ENCODE measurements at regions not wholly inside any gene's neighbourhood (a gene's known extent, or its start where the extent isn't known, plus 50 kb on each side); places are given as distances from the start of the nearest gene placed in this dataset.
"Not testable (repeated sequence)": the region's sequence is repeated elsewhere in the genome, so short reads cannot be mapped to it uniquely, and the experiment has no call there.

- Histone ChIP-seq H3K9me3 (ENCODE audit: control insufficient read depth in 1 of 2, insufficient read depth in 1 of 2, low read depth in 1 of 2, low read length in 2 of 2) (no peaks in the 10 kb centered on the region), H3K27me3 (ENCODE audit: insufficient read depth, low read length) (no peaks in the 10 kb centered on the region), H3K27ac (ENCODE audit: low read depth, low read length) (no peak overlapping the region), H3K4me2 (ENCODE audit: low read length) (no peak overlapping the region), H3K4me3 (replicated peaks in 1 of 2; ENCODE audit: low read depth in 1 of 2, low read length in 2 of 2) (no peak overlapping the region), H3K9ac (ENCODE audit: low read length) (no peak overlapping the region), H2AFZ (ENCODE audit: low read depth, low read length, poor library complexity, severe bottlenecking) (no peak overlapping the region), H4K20me1 (ENCODE audit: insufficient read depth) (no peaks in the 10 kb centered on the region), H3K36me3 (ENCODE audit: control insufficient read depth in 1 of 2, insufficient read depth in 2 of 2, low read length in 2 of 2) (no peaks in the 10 kb centered on the region), H3K4me1 (ENCODE audit: control insufficient read depth in 1 of 2, insufficient read depth in 2 of 2, low read length in 2 of 2) (no peaks in the 10 kb centered on the region), H3K9me2 (ENCODE audit: insufficient read depth) (no peaks in the 10 kb centered on the region), H3K79me2 (ENCODE audit: insufficient read depth, low read length) (no peaks in the 10 kb centered on the region)
- intact Hi-C loops (cut with micrococcal nuclease), result no loop called here
- ChIA-PET CTCF (no interaction called here), RAD21 (ENCODE audit: low non-redundant PET in 1 of 2, low total read pairs in 2 of 2, uncharacterized antibody in 2 of 2, unreplicated experiment in 2 of 2) (no interaction called here), POLR2A (no interaction called here)
- DNase-seq (ENCODE audit: low read depth, low spot score) (no peak), ATAC-seq (no peak)
- no TSS peak for BruUV-seq (replicated peaks)
- no peak for TF ChIP-seq SRF (IDR thresholded peaks at IDR 0.05; ENCODE audit: low read depth)
- no peak for TF ChIP-seq MAX (IDR thresholded peaks at IDR 0.05)
- TF ChIP-seq JUND (IDR thresholded peaks at IDR 0.05), result no peak
- no peak for TF ChIP-seq ELF1 (IDR thresholded peaks at IDR 0.05; ENCODE audit: borderline replicate concordance, low read depth)
- no peak for TF ChIP-seq EGR1 (IDR thresholded peaks at IDR 0.05; ENCODE audit: low read depth)
- no peak for TF ChIP-seq FOSL1 (IDR thresholded peaks at IDR 0.05; ENCODE audit: low read depth)
- no peak for TF ChIP-seq SIN3A (IDR thresholded peaks at IDR 0.05; ENCODE audit: low read depth)
- TF ChIP-seq RAD21 (IDR thresholded peaks at IDR 0.05; ENCODE audit: low read depth), result no peak
- TF ChIP-seq ATF3 (IDR thresholded peaks at IDR 0.05), result no peak
- TF ChIP-seq ZNF274 (IDR thresholded peaks at IDR 0.05; ENCODE audit: low read depth, low read length), result no peak
Measured at GRCh38 chr11:100602716-100603115, 84.4 kb upstream of the ARHGAP42 start.

DNA sequence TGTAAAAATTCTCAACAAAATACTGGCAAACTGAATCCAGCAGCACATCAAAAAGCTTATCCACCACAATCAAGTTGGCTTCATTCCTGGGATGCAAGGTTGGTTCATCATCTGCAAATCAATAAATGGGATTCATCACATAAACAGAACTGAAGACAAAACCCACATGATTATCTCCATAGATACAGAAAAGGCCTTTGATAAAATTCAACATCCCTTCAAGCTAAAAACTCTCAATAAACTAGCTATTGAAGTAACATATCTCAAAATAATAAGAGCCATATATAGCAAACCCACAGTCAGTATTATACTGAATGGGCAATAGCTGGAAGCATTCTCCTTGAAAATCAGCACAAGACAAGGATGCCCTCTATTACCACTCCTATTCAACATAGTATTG is 79.3 kb upstream of the ARHGAP42 start:
- H3K36me3 ChIP-seq (ENCODE audit: control insufficient read depth in 1 of 2, insufficient read depth in 2 of 2, low read length in 2 of 2); H3K27ac ChIP-seq (ENCODE audit: low read depth, low read length); H3K9me2 ChIP-seq (ENCODE audit: insufficient read depth); CTCF ChIA-PET; RAD21 ChIA-PET (ENCODE audit: low non-redundant PET in 1 of 2, low total read pairs in 2 of 2, uncharacterized antibody in 2 of 2, unreplicated experiment in 2 of 2); ATAC-seq; intact Hi-C loops (cut with micrococcal nuclease); DNase-seq (ENCODE audit: low read depth, low spot score); H3K4me3 ChIP-seq (replicated peaks in 1 of 2; ENCODE audit: low read depth in 1 of 2, low read length in 2 of 2); BruUV-seq (replicated peaks); H4K20me1 ChIP-seq (ENCODE audit: insufficient read depth); H2AFZ ChIP-seq (ENCODE audit: low read depth, low read length, poor library complexity, severe bottlenecking); POLR2A ChIA-PET; H3K9ac ChIP-seq (ENCODE audit: low read length); H3K27me3 ChIP-seq (ENCODE audit: insufficient read depth, low read length); H3K4me1 ChIP-seq (ENCODE audit: control insufficient read depth in 1 of 2, insufficient read depth in 2 of 2, low read length in 2 of 2); H3K79me2 ChIP-seq (ENCODE audit: insufficient read depth, low read length); H3K9me3 ChIP-seq (ENCODE audit: control insufficient read depth in 1 of 2, insufficient read depth in 1 of 2, low read depth in 1 of 2, low read length in 2 of 2); H3K4me2 ChIP-seq (ENCODE audit: low read length): not testable (repeated sequence)
